ENCODE measurements at regions not wholly inside any gene's neighbourhood (a gene's known extent, or its start where the extent isn't known, plus 50 kb on each side); places are given as distances from the start of the nearest gene placed in this dataset.

- no peak for TF ChIP-seq ZNF462 (CRISPR knock-in tag; IDR thresholded peaks at IDR 0.05)
- no peak for TF ChIP-seq EZH2 (IDR thresholded peaks at IDR 0.05; ENCODE audit: low read depth, unreplicated experiment)
- no peak for TF ChIP-seq CTCF (conservative IDR thresholded peaks at IDR 0.05; ENCODE audit: low read depth in 2 of 2)
- no peak for TF ChIP-seq EZH2phosphoT487 (IDR thresholded peaks at IDR 0.05; ENCODE audit: unreplicated experiment)
- no peak for TF ChIP-seq STAT1 (IDR thresholded peaks at IDR 0.05; ENCODE audit: unreplicated experiment)
- no peak for TF ChIP-seq ZNF114 (CRISPR knock-in tag; IDR thresholded peaks at IDR 0.05)
- TF ChIP-seq JUNB (IDR thresholded peaks at IDR 0.05; ENCODE audit: unreplicated experiment), result no peak
- TF ChIP-seq ETS1 (IDR thresholded peaks at IDR 0.05), result no peak
- no peak for TF ChIP-seq ZNF331 (CRISPR knock-in tag; IDR thresholded peaks at IDR 0.05; ENCODE audit: low read depth)
- no peak for TF ChIP-seq CREB1 (CRISPR knock-in tag; IDR thresholded peaks at IDR 0.05; ENCODE audit: low read depth)
- no peak for TF ChIP-seq NANOG (IDR thresholded peaks at IDR 0.05; ENCODE audit: borderline replicate concordance)
- TF ChIP-seq POLR2AphosphoS5 (IDR thresholded peaks at IDR 0.05; ENCODE audit: low read depth), result no peak
Observed at GRCh38 chr13:106213028-106213757, 322.3 kb downstream of the EFNB2 start (continued).

All from GM23338 (cell line).